ENCODE measurements at regions not wholly inside any gene's neighbourhood (a gene's known extent, or its start where the extent isn't known, plus 50 kb on each side); places are given as distances from the start of the nearest gene placed in this dataset.
"Not testable (repeated sequence)": the region's sequence is repeated elsewhere in the genome, so short reads cannot be mapped to it uniquely, and the experiment has no call there.

GRCh38 chr6:137309078-137309762, 90.0 kb upstream of the IFNGR1 start:
- DNase-seq (ENCODE audit: low spot score) = no peak

DNA sequence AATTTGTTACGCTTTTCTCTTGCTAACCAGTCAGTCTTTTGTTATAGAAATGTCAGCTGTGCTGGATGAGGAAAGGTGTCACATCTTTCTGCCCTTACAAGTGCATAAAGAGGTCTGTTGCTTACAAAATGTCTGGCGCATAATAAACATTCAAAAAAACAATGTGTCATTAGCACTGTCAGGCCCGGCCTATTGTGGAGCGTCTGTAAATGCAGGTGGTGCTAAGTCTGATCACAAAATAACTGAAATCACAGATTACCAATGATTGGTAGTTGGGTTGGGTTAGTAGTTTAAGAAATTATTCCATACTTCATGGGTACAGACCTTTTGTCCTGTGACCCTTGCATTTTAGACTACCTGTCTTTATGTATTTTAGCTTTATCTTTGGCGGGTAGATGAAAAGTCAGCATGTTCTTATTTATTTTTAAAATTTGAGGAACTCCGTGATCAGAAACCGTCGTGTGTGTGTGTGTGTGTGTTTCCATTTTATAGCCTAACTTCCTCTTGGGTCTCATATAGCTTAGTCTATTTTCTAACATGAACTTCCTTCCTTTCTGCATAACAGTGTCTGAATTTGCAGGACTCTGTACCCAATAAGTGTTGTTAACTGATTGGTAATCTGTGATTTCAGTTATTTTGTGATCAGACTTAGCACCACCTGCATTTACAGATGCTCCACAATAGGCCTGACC, 88.1 kb upstream of the IFNGR1 start:
- DNase-seq (ENCODE audit: low spot score) = no peak

DNA sequence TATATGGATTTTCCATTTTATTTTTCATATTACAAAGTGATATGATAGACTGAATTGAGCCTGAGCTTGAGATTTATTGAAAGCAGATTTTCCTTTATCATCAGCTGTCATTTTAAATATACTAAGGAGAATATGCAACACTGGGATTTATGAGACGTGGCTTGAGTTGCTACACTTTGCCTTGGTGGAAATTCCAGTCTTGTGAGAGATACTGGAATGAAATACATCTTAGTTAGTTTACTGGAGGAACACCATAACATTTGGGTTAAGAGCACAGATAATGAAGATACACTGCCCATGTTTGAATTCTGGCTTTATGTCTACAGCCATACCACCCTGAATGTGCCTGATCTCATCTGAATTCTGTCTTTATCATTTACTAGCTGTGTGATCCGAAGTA, 86.5 kb upstream of the IFNGR1 start:
- no peak for DNase-seq (ENCODE audit: low spot score)

- no peak for DNase-seq (ENCODE audit: low spot score)
Observed at GRCh38 chr6:137304020-137304780, 85.0 kb upstream of the IFNGR1 start.

- no peak for DNase-seq (ENCODE audit: low spot score)
Observed at GRCh38 chr6:137303441-137303840, 84.3 kb upstream of the IFNGR1 start.

DNA sequence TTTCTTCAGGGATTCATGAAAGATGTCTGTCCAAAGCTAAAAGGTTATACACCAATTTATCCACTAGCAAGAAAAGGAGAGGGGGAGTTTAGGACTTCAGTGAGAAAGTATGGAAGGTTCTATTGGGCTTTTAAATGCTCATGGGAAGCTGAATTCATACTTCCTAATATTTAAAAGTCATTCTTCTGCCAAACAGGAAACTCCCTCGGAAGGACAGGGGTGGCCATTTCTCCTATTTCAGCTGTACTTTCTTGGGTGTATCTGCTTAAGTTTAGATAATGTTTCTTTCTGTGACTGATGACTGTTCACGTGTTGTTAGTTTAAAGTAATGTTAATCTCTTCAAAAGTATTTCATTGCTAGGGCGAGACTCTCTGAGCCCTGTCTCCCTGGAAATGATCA, 80.5 kb upstream of the IFNGR1 start:
- DNase-seq (ENCODE audit: low spot score) = no peak

DNA sequence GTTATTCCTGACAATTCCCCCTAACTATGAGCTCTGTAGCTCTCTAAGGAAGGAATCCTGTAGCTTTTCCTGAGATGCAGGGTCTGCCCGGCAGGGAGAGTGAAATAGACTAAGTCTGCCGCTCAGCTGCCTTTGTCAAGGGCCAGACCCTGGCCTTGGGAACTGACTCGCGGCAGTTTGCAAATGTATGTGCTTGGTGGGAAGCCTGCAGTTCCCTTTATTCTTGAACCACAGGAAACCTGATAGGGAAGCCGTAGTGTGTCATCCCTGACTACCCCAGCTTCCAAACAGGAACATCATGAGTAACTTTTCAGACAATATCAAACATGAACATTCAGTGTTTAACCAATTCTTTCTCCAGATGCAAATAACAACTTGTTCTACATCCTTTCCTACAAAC, 78.7 kb upstream of the IFNGR1 start:
- DNase-seq (ENCODE audit: low spot score) = peak; percentile 62

DNA sequence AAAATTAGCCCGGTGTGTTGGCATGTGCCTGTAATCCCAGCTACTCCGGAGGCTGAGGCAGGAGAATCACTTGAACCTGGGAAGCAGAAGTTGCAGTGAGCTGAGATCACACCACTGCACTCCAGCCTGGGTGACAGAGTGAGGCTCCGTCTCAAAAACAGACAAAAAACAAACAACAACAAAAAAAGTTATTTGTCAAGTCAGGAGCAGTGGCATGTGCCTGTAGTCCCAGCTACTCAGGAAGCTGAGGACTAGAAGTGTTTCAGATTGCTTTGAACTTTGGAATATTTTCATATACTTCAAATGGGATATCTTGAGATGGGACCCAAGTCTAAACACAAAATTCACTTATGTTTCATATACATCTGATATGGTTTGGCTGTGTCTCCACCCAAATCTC, 73.1 kb upstream of the IFNGR1 start:
- DNase-seq (ENCODE audit: low spot score) = not testable (repeated sequence)

GRCh38 chr6:137291441-137291840, 72.3 kb upstream of the IFNGR1 start:
- no peak for DNase-seq (ENCODE audit: low spot score)

DNA sequence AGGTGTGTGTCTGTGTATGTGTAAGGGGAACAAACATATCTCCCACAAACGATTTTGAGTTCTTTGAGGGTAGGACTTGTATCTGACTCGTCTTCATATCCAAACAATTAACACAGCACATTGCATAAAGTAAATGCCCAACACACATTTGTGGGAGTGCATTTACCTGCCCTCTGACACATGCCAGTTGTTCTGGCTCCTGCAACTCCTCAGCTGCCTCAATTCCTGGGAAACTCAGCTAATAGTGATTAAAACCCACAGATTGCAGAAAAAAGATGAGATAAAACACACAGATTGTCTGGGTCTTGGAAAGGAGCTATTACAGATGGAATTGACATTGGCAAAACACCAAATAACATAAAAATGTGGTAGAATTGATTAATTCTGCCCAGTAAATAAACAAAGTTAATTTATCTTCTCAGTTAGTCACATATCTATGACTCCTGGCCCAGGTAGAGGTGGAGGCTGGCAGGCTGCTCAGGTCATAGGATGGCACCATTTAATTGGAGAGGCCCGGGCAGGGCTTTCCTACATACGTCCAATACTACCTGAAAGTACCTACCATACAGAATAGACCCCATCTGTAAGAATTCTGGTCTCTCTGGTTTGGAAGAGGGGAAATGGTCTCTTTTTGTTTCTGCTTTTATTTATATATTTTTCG, 71.5 kb upstream of the IFNGR1 start:
- DNase-seq (ENCODE audit: low spot score) = no peak

DNA sequence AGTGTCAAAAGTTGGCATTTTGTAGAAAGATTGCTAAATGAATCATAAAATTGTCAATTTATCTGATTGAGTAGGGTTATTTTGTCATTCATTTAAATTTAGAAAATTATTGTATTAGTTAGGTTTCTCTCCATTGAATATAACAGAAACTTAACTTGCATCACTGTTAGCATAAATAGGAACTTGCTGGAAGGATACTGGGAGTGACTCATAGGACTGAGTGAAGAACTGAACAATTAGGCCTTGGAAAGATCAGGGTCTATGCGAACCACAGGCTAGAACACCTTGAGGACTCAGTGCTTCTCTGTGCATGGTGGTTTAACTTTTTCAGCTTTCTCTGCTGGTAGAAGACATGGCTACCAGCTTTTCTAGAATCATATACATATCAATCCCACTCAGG, 67.7 kb upstream of the IFNGR1 start:
- DNase-seq (ENCODE audit: low spot score) = no peak

GRCh38 chr6:137286368-137286767, 67.2 kb upstream of the IFNGR1 start:
- no peak for DNase-seq (ENCODE audit: low spot score)

- no peak for DNase-seq (ENCODE audit: low spot score)
Observed at GRCh38 chr6:137284811-137285110, 65.6 kb upstream of the IFNGR1 start.

GRCh38 chr6:137283940-137284810, 65.0 kb upstream of the IFNGR1 start:
- DNase-seq (ENCODE audit: low spot score) = no peak

- DNase-seq (ENCODE audit: low spot score) = no peak
Observed at GRCh38 chr6:137283080-137283479, 63.9 kb upstream of the IFNGR1 start.

DNA sequence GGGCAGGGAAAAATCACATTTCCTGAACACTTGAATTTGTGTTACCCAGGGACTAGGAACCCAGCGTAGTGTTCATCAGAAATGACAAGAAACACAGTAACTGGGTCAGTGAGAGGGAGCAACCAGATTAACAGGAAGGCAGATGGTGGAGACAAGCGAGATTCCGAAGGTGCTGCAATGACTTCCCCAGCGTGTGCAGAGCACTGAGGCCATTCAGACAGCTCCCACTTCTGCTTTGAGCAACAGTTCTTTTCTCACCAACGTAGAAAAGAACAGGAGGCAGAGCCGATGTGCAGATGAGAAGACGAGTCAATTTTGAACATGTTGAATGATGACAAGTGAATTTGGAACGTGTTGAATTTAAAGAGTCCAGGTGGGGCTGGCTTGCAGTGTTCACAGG, 63.1 kb upstream of the IFNGR1 start:
- no peak for DNase-seq (ENCODE audit: low spot score)

- DNase-seq (ENCODE audit: low spot score) = not testable (repeated sequence)
Observed at GRCh38 chr6:137279279-137279678, 60.1 kb upstream of the IFNGR1 start.

- peak; percentile 55 for DNase-seq (ENCODE audit: low spot score)
Observed at GRCh38 chr6:137277971-137278637, 58.9 kb upstream of the IFNGR1 start.

DNA sequence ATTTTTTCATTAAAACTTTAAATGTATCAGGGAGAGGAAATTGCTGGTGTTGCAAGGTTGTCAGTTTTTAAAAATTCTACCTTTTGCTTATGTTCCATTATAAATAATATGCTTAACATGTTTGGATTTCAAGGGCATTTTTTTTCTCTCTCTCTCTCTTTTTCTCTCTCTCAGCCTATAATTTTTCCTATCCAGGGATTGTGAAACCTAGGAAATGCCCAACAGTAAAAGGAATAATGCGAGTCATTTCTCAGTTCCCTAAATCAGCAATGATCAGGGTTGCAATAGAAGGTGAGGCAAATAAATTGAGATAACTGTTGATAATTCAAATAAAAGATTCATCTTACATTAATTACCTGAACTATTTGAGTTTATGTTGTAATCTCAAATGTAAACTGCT, 53.2 kb upstream of the IFNGR1 start:
- no peak for DNase-seq (ENCODE audit: low spot score)

GRCh38 chr6:137271245-137272183, 52.3 kb upstream of the IFNGR1 start:
- DNase-seq (ENCODE audit: low spot score) = no peak

Measured in ecto neural progenitor cell (in vitro differentiated cells).